ENCODE measurements at regions not wholly inside any gene's neighbourhood (a gene's known extent, or its start where the extent isn't known, plus 50 kb on each side); places are given as distances from the start of the nearest gene placed in this dataset.

DNA sequence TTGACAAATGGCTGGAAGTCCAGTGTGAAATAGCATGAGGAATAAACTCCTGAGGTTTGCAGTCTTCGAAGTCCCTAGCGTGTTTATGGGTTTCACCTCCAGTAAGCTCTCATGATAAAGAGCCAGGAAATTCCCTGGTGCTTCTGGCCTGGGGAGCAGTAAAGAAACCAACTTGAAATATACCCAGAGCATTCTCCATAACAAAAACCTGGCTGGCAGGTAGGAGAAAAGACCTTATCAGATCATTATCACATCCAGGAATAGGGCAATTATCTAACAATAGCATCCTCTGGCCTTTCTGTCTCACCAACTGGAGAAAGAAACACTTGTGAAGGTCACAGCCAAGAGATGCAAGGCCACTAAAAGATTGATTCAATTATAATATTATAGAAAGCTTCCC is 513.6 kb upstream of the LRRTM4 start:
- no peak for DNase-seq

DNA sequence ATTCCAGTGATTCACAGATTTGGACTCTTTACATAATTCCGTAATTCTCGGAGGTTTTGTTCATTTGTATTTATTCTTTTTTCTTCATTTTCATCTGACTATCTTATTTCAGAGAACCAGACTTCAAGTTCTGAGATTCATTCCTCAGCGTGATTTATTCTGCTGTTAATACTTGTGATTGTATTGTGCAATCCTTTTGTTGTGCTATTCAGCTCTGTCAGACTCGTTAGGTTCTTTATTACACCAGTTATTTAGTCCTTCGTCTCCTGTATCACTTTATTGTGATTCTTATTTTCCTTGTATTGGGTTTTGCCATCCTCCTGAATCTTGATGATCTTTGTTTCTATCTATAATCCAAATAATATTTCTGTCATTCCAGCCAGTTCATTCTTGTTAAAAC is 529.3 kb upstream of the LRRTM4 start:
- no peak for DNase-seq

DNA sequence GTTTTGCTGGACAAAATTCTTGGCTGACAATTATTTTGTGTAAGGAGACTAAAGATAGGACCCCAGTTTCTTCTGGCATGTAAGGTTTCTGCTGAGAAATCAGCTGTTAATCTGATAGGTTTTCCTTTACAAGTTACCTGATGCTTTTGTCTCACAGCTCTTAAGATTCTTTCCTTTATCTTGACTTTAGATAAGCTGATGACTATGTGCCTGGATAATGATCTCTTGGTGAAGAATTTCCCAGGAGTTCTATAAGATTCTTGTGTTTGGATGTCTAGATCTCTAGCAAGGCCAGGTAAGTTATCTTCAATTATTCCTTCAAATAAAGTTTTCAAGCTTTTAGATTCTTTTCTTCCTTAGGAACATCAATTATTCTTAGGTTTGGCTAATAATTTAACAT is 534.8 kb upstream of the LRRTM4 start:
- no peak for DNase-seq

DNA sequence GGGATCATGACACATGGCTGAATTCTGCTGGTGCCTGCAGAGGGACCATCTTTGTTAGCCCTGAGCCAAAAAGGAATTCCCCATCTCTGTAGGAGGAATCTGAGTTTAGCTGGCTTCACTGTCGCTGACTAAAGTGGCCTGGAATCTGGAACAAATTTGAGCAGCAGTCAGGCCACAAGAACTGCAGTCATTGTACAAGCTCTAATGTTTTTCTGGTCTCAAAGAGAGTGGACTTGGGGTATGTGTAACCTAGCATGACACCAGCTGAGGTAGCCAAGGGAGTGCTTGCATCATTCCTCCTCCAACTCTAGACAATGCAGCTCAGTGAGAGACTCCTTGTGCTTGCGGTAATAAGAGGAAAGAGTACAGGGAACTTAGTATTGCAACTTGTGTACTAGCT is 539.1 kb upstream of the LRRTM4 start:
- DNase-seq = no peak

DNA sequence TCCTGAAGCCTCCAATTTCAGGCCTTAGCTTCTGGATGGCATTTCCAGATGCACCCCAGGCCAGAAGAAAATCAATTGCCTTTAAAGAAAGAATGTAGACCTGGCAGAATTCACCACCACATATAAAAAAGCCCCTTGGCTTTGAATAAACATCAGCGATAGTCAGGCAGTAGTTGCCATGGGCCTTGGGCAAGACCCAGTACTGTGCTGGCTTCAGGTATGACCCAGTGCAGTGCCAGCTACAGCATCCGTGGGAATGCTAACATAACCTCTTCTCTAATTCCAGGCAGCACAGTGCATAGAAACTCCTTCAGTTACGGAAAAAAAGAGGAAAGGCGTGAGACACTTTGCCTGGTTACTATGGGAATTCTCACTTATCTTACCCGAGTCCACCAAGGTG is 539.6 kb upstream of the LRRTM4 start:
- DNase-seq = no peak

DNA sequence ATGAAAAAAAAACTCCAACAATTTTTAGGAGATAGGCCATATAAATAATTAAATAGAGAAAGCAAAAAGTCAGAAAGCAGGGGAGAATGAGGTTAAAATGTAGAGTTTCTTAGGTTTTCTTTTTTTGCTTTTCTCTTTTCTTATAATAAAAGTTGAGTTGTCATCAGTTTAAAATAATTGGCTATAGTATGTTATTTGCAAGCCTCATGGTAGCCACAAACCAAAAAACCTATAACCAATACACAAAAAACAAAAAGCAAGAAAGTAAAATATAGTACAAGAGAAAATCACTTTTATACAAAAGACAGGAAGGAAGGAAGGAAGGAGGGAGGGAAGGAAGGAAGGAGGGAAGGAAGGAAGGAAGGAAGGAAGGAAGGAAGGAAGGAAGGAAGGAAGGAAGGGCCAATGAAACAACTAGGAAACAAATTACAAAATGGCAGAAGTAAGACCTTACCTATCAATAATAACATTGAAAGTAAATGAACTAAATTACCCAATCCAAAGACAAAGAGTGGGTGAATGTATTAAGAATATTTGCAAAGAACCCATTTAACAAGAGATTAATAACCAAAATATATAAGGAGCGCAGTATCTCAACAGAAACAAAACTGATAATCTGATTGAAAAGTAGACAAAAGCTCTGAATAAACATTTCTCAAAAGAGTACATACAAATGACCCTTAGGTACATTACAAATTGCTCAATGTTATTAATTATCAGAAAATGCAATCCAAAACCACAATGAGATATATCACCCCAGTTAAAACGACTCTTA is 541.3 kb upstream of the LRRTM4 start:
- no peak for DNase-seq

DNA sequence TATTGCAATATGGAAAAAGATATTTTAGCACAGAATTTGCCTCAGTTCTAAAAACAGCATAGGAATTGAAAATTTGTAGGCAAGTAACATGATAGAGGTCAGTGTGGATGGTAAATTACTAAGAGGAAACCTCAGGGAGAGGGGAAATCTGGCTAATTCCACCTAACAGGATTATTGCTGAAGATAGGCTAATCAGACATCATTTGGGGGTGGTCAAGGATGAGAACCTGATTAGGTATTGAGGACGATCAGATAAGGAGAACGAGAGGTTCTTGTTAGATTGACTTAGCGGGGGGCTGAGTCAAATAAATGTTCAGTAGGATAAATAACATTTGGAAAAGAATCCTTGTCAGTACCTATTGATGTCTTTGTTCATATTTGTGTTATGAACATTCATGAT is 543.2 kb upstream of the LRRTM4 start:
- DNase-seq = no peak

DNA sequence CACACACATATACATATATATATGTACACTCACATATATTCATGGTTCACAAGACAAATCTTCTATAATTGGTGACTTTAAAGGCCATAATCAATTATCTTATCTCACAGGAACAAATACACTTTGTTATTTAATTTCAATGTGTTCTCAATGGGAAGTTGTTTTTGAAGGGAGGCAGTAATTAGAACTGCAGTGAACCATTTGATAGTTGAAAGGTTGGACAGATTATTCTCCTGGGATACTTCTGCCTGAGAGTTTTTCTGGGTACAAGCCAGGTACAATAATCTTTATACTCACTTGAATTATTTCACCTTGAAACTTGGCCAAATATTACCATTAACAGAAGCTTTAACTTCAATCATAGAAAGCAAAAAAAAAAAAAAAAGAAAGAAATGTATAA is 546.6 kb upstream of the LRRTM4 start:
- peak; percentile 81 for DNase-seq

DNA sequence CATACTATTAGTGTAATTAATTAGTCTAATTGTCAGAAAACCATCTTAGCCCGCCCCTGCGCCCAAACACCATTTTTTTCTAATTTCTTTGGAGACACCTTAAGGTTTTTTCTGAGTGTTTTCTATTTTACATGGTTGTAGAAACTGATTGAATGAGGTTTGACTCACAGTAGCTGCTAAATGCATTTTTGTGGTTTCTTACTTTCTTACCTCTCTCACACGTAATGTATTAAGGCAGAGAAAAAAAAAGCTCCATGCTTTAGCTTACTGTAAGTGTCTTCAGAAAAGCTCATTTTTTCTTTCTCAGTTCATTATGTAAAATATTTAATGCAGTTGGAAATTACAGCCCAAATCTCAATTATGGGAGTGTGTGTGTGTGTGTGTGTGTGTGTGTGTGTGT is 548.5 kb upstream of the LRRTM4 start:
- peak; percentile 8 for DNase-seq

DNA sequence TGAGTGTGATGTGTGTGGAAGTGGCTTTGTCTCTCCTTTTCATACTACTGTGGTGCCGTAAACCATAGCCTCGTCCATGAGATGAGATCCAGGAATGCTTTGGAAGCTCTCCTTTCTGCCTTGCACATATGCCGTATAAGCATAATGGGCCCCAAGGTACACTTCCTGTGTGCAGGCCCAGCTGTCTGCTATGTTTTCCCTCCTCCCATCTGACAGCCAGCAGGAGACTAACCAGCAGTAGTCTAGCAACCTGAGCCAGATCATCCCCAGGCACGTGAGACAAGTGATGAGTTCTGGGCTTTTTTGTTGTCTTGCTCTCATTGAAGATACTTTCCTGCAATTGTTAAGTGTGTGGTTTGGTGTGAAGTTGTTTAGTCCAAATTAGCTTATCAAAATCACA is 555.5 kb upstream of the LRRTM4 start:
- no peak for DNase-seq

DNA sequence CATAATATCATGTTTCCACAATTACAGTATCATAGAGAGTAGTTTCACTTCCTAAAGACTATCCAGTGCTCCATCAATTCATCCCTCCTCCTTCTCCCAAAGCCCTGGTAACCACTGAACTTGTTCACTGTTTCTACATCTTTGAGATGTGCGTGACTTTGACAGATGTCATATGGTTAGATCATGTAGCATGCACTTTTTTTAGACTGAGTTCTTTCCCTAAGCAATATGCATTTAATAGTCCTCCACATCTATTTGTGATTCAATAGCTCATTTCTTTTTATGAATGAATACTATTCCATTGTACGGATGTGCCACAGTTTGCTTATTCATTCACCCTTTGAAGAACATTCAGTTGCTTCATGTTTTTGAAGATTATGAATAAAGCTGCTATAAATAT is 560.4 kb upstream of the LRRTM4 start:
- DNase-seq = no peak

DNA sequence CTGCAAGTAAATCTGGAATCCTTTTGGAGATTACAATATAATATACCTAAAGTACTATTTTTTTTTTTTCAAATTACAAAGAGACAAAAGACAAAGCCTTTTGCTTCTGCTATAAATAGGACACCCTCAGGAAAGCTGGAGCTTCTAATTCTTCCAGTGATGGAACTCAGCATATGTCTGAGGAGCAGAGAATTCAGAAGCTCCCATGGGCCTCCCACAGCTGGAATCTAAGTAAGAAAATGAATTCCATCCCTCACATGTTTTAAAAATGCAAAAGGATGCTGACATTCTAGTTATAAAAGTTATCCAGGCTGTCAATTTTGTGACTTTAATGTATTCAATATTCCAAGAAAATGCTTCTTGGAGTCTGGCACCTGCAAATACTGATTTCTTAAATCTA is 571.3 kb upstream of the LRRTM4 start:
- DNase-seq = no peak

DNA sequence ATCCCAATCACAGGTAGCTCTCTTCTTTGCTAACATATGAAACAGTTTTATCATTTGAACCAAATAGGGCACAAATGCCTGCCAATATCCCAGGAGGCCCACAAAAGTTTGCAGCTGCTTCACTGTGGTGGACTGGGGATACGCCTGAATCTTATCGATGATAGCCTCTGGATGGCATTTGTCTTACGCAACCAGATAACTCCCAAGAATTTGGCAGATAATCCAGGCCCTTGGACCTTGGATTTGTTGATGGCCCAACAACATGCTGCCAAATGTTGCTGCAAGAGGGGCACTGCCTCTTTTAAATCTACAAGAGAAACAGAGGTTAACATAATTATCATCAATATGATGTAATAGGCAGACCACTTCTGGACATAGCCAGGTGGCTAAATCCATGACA is 587.1 kb upstream of the LRRTM4 start:
- no peak for DNase-seq

DNA sequence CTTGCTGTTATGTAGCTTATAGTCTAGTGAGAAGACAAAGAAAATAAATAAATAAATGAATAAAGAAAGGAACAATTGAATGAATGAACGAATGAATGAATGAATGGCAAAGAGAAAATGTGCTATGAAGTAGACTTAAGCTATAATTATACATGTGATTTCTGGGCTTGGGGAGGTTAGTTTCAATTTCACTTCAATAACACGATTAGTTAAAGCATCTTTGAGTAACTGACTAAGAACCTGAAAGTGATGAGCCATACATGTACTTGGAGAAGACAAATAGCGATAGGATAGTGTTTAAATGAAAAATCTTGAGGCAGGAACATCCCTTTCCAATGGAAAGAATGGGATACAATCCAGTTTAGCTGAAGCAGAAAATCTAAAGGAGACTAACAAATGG is 593.1 kb upstream of the LRRTM4 start:
- DNase-seq = no peak

DNA sequence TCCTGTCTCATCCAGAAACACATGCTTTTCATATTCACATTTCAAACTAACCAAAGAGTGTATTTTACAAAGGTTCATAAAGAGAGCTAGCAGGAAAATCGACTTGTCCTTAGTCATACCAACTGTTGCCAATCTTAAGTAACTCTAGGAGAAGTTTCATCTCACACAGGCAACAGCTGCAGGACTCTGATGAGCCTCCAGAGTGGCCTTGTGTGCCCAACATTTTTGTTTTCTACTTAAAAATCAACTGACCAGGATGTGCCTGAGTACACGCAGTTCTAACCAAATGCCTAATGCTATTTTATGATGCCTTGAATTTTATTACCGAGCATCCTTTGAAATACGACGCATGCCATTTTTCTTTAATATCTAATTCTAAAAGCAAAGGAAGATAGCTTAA is 595.9 kb upstream of the LRRTM4 start:
- no peak for DNase-seq

DNA sequence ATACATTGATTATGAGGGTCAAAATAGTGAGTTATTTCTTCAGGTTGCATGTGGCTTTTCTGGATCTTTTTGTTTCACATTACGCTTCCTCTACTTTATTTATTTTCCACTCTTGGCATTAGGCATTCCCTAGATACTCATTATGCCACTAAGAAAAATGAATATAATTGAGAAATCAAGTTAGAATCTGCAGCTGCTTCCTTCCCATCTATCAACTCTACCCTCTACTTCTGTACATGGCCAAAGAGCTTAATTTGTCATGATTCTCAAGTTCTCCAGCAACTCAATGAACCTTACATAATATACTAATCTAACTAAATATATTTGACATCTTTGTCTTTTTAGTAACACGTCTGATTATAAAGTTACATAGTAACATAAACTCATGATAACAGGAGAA is 598.1 kb upstream of the LRRTM4 start:
- DNase-seq = no peak

DNA sequence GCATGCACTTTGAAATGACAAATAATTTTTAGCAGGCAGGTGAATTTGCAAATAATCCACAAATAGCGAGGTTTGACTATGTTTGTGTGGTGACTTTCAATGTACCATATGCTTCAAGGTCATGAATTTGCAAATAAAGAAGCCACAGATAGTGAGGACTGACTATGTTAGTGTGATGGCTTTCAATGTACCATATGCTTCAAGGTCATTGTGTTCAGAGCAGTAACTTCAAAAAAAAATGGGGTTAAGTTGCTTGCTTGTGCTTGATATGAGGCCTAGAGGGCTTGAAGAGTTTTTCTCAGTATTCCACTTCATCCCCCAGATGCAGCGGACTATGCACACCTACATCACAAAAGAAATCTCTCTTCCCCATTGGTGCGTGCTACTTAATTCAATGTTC is 602.9 kb upstream of the LRRTM4 start:
- DNase-seq = no peak

DNA sequence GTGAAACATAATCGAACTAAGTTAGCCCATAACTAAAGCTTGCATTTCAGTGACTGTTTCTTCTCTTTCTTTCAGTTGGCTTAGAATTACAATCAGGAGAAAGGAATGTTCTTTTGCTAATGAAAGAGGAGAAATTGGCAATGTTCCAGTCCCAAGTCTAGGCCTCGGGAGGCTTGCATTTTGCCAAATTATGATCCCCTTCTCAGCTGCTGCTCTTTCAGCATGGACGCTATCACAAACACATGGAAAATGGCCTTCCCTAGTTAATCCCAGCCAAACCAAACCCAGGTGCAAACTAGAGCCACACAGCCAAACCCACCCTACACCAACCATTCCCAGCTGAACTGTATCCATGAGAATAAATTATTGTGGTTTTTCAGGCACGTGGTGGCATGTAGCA is 605.2 kb upstream of the LRRTM4 start:
- DNase-seq = no peak

DNA sequence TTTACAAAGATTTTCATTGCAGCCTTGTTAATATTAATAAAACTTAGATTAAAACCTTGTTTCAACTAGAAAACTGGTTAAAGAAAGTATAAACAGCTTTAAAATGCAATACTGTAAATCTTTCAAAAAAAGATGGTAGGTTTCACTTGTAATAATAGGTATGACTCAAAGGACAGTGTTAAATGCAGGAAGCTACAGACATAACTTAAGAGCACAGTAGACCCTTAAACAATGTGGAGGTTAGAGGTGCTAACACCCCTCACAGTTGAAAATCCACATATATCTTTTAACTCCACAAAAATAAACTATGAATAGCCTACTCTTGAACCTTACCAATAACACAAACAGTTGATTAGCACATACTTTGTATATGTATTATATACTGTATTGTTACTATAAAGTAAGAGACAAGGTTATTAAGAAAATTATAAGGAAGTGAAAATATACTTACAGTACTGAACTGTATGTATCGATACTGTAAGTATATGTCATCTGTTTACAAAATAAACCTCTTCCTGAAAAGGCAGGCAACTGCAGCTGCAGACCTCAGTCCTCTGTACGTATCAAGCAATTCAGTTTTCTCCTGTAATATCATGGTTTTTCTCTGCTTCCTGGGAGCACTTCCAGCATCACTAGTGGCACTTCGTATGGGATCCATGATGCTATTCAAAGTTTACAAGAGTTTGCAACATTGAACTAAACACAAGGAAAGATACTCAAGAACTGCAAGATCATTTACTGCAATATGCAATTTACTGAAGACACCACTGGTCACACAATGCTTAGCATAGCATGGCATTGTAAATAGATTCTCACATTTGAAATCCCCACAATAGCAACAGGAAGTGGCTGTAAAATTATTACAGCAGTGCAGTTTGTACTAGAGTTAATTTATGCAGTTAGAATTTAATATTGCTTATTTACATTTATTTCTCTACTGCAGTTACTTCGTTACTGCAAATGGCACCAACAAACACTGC is 610.5 kb upstream of the LRRTM4 start:
- DNase-seq = no peak

DNA sequence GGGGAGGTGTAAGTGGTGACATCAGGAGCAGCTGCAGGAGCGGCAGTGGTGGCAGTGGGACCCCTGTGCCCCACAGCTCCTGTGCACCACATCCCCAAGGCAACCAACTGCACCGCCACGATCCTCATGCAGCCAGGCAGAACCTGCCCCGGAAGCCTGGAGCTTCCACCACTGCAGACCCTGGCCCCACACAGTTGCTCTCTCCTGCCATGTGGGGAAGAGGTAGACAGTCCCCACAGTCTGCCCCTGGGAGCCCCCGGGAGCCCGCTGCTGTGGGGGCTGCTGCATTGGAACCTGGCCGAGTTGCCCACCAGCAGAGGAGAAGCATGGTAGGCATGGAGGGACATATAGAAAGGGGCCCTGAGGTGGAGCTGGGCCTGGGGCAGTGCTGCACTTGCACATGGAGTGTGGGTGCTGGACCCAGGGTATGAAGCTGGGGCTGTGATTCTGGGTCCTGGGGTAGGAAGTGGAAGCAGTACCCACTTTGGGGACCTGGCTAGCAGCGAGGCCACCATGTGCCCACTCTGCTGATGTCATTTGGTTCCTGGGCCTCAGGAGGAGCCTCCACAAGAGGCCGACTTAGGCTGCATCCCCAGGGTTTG is 623.3 kb upstream of the LRRTM4 start:
- no peak for DNase-seq

DNA sequence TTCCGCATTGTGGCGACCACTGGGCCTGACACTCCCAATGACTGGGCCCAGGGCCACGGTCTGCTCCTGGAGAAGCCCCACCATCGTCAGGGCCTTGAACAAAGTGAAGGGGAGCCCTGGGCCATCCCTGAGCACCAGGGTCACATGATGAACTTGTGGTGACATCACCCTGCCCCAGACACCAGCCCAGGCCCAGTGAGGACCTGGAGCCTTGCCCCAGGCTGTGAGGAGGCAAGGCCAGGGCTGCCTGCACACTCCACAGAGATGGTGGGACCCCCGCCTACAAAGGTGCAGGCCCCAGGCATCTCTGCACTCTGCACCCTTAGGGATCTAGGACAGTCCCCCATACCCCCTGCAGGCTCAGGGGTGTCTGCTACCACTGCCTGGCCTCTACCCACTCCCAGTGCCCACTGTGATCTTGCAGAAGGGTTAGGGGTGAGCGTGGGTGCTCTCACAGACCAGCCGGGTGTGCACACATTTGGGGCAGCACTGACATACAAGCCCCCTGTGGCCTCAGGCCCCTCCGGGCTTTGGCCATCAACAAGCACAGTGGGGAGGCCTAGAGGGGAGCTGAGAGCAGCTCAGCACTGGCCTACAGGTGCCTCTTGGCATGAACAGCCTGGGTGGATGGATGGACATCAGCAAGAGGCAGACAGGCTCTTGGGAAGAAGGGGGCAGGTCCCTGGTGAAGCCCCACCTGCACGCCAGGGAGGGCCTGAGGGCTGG is 624.0 kb upstream of the LRRTM4 start:
- no peak for DNase-seq

DNA sequence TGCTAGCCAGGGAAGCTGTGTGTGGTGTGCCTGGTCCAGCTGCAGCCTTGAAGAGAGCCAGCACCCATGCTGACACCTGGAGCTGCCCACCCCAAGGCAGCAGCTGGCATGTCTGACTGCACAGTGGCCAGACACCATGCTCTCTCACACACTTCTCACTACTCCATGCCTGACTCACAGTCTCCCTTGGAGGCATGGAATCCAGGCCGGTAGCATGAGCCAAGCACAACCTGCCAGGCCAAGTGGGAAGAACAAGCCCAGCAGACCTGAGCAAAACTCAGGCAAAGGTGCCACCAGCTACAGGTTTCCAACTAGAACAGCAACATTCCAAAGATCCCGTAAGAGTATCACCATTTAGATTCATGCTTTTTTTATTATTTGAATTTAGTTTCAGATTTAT is 625.3 kb upstream of the LRRTM4 start:
- DNase-seq = no peak

DNA sequence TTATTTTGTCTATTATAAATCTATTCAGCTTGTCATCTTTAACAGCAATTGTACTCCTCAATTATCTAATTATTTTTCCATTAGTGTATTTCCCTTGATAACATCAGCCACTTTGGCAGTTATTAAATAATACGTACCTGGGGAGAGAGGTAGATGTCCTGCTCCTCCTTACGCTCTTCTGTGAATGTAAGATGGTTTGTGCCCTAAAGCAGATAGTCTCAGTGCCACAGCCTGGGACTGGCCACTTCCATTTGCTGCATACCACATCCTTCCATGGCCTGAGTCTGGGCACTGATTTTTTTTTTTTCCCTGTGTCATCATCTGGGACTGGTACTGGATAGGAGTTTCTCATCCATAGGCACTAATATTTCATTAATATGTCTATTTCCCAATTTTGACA is 632.4 kb upstream of the LRRTM4 start:
- DNase-seq = no peak

All from DMS79 (cell line).